ENCODE measurements at regions not wholly inside any gene's neighbourhood (a gene's known extent, or its start where the extent isn't known, plus 50 kb on each side); places are given as distances from the start of the nearest gene placed in this dataset.
"Not testable (repeated sequence)": the region's sequence is repeated elsewhere in the genome, so short reads cannot be mapped to it uniquely, and the experiment has no call there.

GRCh38 chr12:46641649-46642048 is 184.1 kb downstream of the SLC38A4 start:
- H3K4me3 ChIP-seq (replicated peaks in 1 of 2; ENCODE audit: low read depth in 1 of 2, low read length in 2 of 2); ATAC-seq; POLR2A ChIA-PET; H2AFZ ChIP-seq (ENCODE audit: low read depth, low read length, poor library complexity, severe bottlenecking); H3K4me2 ChIP-seq (ENCODE audit: low read length); CTCF ChIA-PET; H3K9me2 ChIP-seq (ENCODE audit: insufficient read depth); BruUV-seq (replicated peaks); intact Hi-C loops (cut with micrococcal nuclease); H3K79me2 ChIP-seq (ENCODE audit: insufficient read depth, low read length); H3K27ac ChIP-seq (ENCODE audit: low read depth, low read length); H4K20me1 ChIP-seq (ENCODE audit: insufficient read depth); RAD21 ChIA-PET (ENCODE audit: low non-redundant PET in 1 of 2, low total read pairs in 2 of 2, uncharacterized antibody in 2 of 2, unreplicated experiment in 2 of 2); H3K36me3 ChIP-seq (ENCODE audit: control insufficient read depth in 1 of 2, insufficient read depth in 2 of 2, low read length in 2 of 2); DNase-seq (ENCODE audit: low read depth, low spot score); H3K4me1 ChIP-seq (ENCODE audit: control insufficient read depth in 1 of 2, insufficient read depth in 2 of 2, low read length in 2 of 2); H3K9ac ChIP-seq (ENCODE audit: low read length); H3K27me3 ChIP-seq (ENCODE audit: insufficient read depth, low read length): not testable (repeated sequence)
- H3K9me3 ChIP-seq (ENCODE audit: control insufficient read depth in 1 of 2, insufficient read depth in 1 of 2, low read depth in 1 of 2, low read length in 2 of 2): peaks cover 0 to 13% of the 10 kb centered on the region in 2 experiments; a peak in 2 of 4 replicates

- no peaks in the 10 kb centered on the region for H3K36me3 ChIP-seq (ENCODE audit: control insufficient read depth in 1 of 2, insufficient read depth in 2 of 2, low read length in 2 of 2)
- no peaks in the 10 kb centered on the region for H3K27me3 ChIP-seq (ENCODE audit: insufficient read depth, low read length)
- ChIA-PET POLR2A (interaction anchor here (1.3 kb wide), 1 partner anchor 10 kb away, joined by 5 read pairs; no protein-coding TSS in a partner anchor), RAD21 (ENCODE audit: low non-redundant PET in 1 of 2, low total read pairs in 2 of 2, uncharacterized antibody in 2 of 2, unreplicated experiment in 2 of 2) (no interaction called here), CTCF (no interaction called here)
- no peaks in the 10 kb centered on the region for H4K20me1 ChIP-seq (ENCODE audit: insufficient read depth)
- peaks cover 0 to 7% of the 10 kb centered on the region in 2 experiments; a peak in 2 of 4 replicates for H3K9me3 ChIP-seq (ENCODE audit: control insufficient read depth in 1 of 2, insufficient read depth in 1 of 2, low read depth in 1 of 2, low read length in 2 of 2)
- no peak overlapping the region for H3K4me3 ChIP-seq (replicated peaks in 1 of 2; ENCODE audit: low read depth in 1 of 2, low read length in 2 of 2)
- H2AFZ ChIP-seq (ENCODE audit: low read depth, low read length, poor library complexity, severe bottlenecking): no peak overlapping the region
- no peaks in the 10 kb centered on the region for H3K9me2 ChIP-seq (ENCODE audit: insufficient read depth)
- H3K4me2 ChIP-seq (ENCODE audit: low read length): no peak overlapping the region
- H3K9ac ChIP-seq (ENCODE audit: low read length): no peak overlapping the region
- intact Hi-C loops (cut with micrococcal nuclease): no loop called here
- no peaks in the 10 kb centered on the region for H3K4me1 ChIP-seq (ENCODE audit: control insufficient read depth in 1 of 2, insufficient read depth in 2 of 2, low read length in 2 of 2)
- BruUV-seq (replicated peaks): no TSS peak
- H3K27ac ChIP-seq (ENCODE audit: low read depth, low read length): no peak overlapping the region
- H3K79me2 ChIP-seq (ENCODE audit: insufficient read depth, low read length): no peaks in the 10 kb centered on the region
- no peak for ATAC-seq
- TF ChIP-seq REST (IDR thresholded peaks at IDR 0.05; ENCODE audit: low read depth) (no peak), TCF7L2 (IDR thresholded peaks at IDR 0.05; ENCODE audit: borderline replicate concordance, extremely low read depth, insufficient read depth, insufficient read length) (no peak), POLR2AphosphoS5 (IDR thresholded peaks at IDR 0.05; ENCODE audit: low read depth, low read length) (no peak), JUND (IDR thresholded peaks at IDR 0.05) (no peak), EZH2 (IDR thresholded peaks at IDR 0.05) (no peak), MAX (IDR thresholded peaks at IDR 0.05) (no peak), EGR1 (IDR thresholded peaks at IDR 0.05; ENCODE audit: low read depth) (no peak), ZBTB33 (IDR thresholded peaks at IDR 0.05; ENCODE audit: extremely low read depth, insufficient replicate concordance, low read length) (no peak), CEBPB (IDR thresholded peaks at IDR 0.05; ENCODE audit: low read depth) (no peak), FOSL1 (IDR thresholded peaks at IDR 0.05; ENCODE audit: low read depth) (no peak)
- no peak for DNase-seq (ENCODE audit: low read depth, low spot score)
Observed at GRCh38 chr12:46635818-46636217, 190.0 kb downstream of the SLC38A4 start.

Data from HCT116 (cell line).